HG03045 (cell line): ENCODE measurements at regions not wholly inside any gene's neighbourhood (a gene's known extent, or its start where the extent isn't known, plus 50 kb on each side); places are given as distances from the start of the nearest gene placed in this dataset.
"Not testable (repeated sequence)": the region's sequence is repeated elsewhere in the genome, so short reads cannot be mapped to it uniquely, and the experiment has no call there.

Experiments used
- ATAC-seq: cut with Tn5 transposase; IDR thresholded peaks from one replicate; pipeline ENCODE4 v1.9.1; 2021; ENCODE audit warnings: mild to moderate bottlenecking, moderate library complexity; ENCODE audit not compliant: unreplicated experiment

DNA sequence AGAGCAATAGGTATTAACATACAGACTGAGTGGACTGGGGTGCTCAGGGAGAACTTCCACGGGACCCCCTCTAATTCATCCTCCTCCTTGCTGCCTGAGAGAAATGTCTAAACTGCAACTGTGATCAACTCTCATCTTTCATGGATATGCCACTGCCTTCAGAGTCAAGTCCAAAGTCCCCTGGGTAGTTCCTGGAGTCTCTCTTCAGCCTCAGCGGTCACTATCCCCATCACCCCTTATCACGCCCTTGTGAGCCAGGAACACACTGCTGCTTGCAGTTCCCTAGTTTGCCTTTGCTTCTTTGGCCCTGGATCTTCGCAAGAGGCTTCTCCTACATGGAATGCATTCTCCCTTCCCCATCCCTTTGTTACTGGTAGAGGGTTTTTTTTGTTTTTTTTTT, 58.7 kb upstream of the AUTS2 start:
- ATAC-seq = no peak

DNA sequence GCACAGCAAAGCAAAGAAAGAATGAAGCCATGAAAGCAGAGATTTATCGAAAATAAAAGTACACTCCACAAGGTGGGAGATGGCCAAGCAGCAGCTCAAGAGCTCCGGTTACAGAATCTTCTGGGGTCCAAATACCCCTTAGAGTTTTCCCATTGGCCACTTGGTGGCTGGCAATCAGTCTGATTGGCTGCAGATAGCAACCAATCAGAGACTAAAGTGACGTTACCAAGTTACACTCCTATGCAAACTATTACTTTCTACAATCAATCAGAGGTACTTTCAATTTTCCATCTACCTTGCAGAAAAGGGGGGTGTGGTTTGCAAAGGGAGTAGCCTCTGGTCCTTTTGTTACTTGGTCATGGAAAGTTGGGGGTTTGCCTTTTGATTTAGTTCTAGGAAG, 58.0 kb upstream of the AUTS2 start:
- ATAC-seq = no peak

DNA sequence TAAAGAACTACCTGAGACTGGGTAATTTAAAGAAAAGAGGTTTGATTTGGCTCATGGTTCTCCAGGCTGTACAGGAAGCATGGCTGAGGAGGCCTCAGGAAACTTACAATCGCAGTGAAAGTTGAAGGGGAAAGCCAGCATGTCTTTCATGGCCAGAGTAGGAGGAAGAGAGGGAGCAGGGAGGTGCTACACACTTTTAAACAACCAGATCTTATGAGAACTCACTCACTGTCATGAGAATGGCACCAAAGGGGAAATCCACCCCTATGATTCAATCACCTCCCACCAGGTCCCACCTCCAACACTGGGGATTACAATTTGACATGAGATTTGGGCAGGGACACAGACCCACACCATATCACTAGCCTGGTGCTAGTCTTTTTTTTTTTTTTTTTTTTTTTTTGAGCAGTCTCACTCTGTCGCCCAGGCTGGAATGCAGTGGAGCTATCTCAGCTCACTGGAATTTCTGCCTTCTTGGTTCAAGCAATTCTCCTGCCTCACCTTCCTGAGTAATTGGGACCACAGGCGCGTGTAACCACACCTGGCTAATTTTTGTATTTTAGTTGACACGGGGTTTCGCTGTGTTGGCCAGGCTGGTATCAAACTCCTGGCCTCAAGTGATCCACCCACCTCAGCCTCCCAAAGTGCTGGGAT, 56.4 kb upstream of the AUTS2 start:
- ATAC-seq = not testable (repeated sequence)

DNA sequence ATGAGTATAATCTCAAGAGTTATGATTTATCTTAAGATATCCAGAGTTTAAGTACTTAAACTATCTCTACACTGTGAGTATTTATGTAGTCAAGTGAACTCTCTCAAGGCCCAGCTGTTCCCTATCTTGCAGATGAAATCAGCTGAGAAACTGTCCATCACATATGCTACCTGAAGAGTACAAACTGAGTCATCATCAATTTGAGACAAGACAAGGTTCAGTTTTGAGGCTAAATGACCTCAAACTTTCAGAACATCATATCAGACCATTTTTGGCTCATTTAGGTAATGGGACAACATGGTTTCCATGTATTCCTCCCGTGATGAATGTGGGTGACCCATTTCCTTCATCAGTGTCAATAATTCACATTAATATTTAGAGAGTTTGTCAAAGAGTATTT, 53.1 kb upstream of the AUTS2 start:
- ATAC-seq = no peak
